ENCODE measurements at regions not wholly inside any gene's neighbourhood (a gene's known extent, or its start where the extent isn't known, plus 50 kb on each side); places are given as distances from the start of the nearest gene placed in this dataset.

DNA sequence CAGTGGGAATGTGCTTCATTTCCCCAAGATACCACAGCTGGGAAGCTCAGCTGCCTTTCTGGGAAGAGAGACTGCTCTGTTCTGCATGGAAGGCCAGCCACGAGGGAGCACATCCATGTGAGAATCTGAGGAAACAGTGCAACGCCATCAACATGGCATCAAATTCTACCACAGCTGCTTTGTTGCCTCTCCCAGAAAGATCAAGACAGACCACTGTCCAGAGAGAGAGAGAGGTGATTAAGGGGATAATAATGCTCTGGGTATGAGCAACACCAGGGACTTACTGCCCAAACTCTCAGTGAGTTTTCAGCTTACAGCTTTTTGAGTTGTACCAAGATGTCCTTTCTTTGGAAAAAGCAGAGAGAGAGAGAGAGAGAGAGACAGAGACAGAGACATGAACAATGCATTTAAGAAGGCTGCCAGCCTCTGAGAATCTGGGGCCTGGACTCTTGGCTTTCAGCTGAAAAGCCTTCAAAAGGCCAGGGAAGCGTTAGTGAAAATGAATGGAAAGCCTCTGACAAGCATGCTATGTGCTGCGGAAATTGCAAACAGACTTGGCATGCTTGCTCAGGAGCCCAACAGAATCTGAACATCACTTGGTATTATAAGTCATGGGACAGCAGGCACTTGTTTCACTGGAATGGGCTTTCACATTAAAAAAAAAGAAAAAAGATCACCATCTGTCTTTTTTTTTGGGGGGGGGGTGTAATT lies 223.1 kb downstream of the MAP2K6 start:
- H3K27ac ChIP-seq (ENCODE audit: low read depth, low read length) = no peak overlapping the region
- no peak overlapping the region for H2AFZ ChIP-seq (ENCODE audit: low read length, unreplicated experiment)
- no peaks in the 10 kb centered on the region for H3K4me1 ChIP-seq (ENCODE audit: control insufficient read depth, insufficient read depth, low read length, unreplicated experiment)
- no peak overlapping the region for H3K4me3 ChIP-seq (ENCODE audit: low read depth, low read length)
- no peaks in the 10 kb centered on the region for H3K27me3 ChIP-seq (ENCODE audit: insufficient read depth, low read length)
- no peaks in the 10 kb centered on the region for H3K79me2 ChIP-seq (ENCODE audit: control insufficient read depth, insufficient read depth, low read length, unreplicated experiment)
- no peaks in the 10 kb centered on the region for H3K36me3 ChIP-seq (ENCODE audit: insufficient read depth, low read length)

DNA sequence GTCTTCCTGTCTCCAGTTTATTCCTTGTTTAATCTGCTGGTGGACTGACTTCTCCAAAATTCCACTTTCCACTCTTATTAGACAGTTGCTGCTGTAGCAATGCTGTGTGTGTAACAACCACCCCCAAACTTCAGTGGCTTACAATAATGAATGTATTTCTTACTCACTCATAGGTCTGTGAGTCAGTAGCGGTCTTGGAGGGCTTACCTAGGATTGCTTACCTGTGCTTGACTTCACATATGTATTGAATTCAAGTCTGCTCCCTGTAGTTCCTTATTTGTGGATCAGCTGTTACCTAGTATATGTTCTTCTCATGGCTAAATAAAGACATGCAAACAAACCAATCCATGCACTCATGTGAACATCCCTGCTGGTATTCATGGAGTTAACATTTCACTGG lies 224.6 kb downstream of the MAP2K6 start:
- Histone ChIP-seq H3K4me1 (ENCODE audit: control insufficient read depth, insufficient read depth, low read length, unreplicated experiment) (no peaks in the 10 kb centered on the region), H3K79me2 (ENCODE audit: control insufficient read depth, insufficient read depth, low read length, unreplicated experiment) (no peaks in the 10 kb centered on the region), H2AFZ (ENCODE audit: low read length, unreplicated experiment) (no peak overlapping the region), H3K36me3 (ENCODE audit: insufficient read depth, low read length) (no peaks in the 10 kb centered on the region), H3K27ac (ENCODE audit: low read depth, low read length) (no peak overlapping the region), H3K27me3 (ENCODE audit: insufficient read depth, low read length) (no peaks in the 10 kb centered on the region), H3K4me3 (ENCODE audit: low read depth, low read length) (no peak overlapping the region)

DNA sequence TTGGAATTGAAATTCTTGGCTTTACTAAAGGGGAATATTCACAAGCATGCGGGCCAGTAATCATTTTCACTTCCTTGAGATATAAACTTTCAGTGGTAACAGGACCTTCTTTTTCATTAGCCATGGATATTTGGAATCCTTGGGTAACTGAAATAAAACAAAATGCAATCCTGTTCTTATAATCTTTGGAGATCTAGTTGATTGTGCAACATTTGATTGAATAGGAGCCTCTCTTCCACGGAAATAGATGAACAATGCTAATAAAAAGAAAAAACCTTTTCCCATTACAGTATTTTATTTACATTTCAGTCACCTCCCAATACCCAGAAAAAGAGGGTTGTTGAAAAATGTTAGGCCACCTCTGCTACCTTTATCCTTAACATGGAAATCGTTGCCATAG lies 225.6 kb downstream of the MAP2K6 start:
- Histone ChIP-seq H3K4me3 (ENCODE audit: low read depth, low read length) (no peak overlapping the region), H2AFZ (ENCODE audit: low read length, unreplicated experiment) (no peak overlapping the region), H3K4me1 (ENCODE audit: control insufficient read depth, insufficient read depth, low read length, unreplicated experiment) (no peaks in the 10 kb centered on the region), H3K27me3 (ENCODE audit: insufficient read depth, low read length) (no peaks in the 10 kb centered on the region), H3K36me3 (ENCODE audit: insufficient read depth, low read length) (no peaks in the 10 kb centered on the region), H3K27ac (ENCODE audit: low read depth, low read length) (no peak overlapping the region), H3K79me2 (ENCODE audit: control insufficient read depth, insufficient read depth, low read length, unreplicated experiment) (no peaks in the 10 kb centered on the region)

DNA sequence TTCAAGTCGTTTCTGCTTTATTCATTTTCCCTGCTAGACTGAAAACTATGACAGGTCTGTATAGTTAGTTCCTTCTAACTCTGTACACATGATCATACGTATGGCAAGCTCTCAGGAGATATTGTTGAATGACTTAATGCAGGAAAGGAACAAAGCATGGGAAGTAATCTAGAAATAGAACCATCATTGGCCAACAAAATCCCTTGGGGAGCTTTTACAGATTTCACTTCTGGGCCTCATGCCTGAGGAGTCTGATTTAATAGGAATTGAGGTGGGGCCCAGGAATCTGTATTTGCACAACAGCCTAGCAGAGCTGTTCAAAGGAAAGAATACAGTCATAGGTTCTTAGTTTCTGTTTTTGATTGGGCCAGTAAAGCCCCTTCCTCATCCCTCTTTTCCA lies 229.2 kb downstream of the MAP2K6 start:
- Histone ChIP-seq H3K27me3 (ENCODE audit: insufficient read depth, low read length) (no peaks in the 10 kb centered on the region), H2AFZ (ENCODE audit: low read length, unreplicated experiment) (no peak overlapping the region), H3K4me3 (ENCODE audit: low read depth, low read length) (no peak overlapping the region), H3K27ac (ENCODE audit: low read depth, low read length) (no peak overlapping the region), H3K79me2 (ENCODE audit: control insufficient read depth, insufficient read depth, low read length, unreplicated experiment) (no peaks in the 10 kb centered on the region), H3K36me3 (ENCODE audit: insufficient read depth, low read length) (no peaks in the 10 kb centered on the region), H3K4me1 (ENCODE audit: control insufficient read depth, insufficient read depth, low read length, unreplicated experiment) (no peaks in the 10 kb centered on the region)

GRCh38 chr17:69646729-69647128 lies 232.2 kb downstream of the MAP2K6 start:
- Histone ChIP-seq H3K79me2 (ENCODE audit: control insufficient read depth, insufficient read depth, low read length, unreplicated experiment) (no peaks in the 10 kb centered on the region), H3K27me3 (ENCODE audit: insufficient read depth, low read length) (no peaks in the 10 kb centered on the region), H3K4me1 (ENCODE audit: control insufficient read depth, insufficient read depth, low read length, unreplicated experiment) (no peaks in the 10 kb centered on the region), H3K27ac (ENCODE audit: low read depth, low read length) (no peak overlapping the region), H3K36me3 (ENCODE audit: insufficient read depth, low read length) (no peaks in the 10 kb centered on the region), H2AFZ (ENCODE audit: low read length, unreplicated experiment) (no peak overlapping the region), H3K4me3 (ENCODE audit: low read depth, low read length) (no peak overlapping the region)

- H3K27me3 ChIP-seq (ENCODE audit: insufficient read depth, low read length) = no peaks in the 10 kb centered on the region
- no peaks in the 10 kb centered on the region for H3K79me2 ChIP-seq (ENCODE audit: control insufficient read depth, insufficient read depth, low read length, unreplicated experiment)
- peaks cover 14% of the 10 kb centered on the region for H3K4me1 ChIP-seq (ENCODE audit: control insufficient read depth, insufficient read depth, low read length, unreplicated experiment)
- H2AFZ ChIP-seq (ENCODE audit: low read length, unreplicated experiment) = no peak overlapping the region
- H3K4me3 ChIP-seq (ENCODE audit: low read depth, low read length) = no peak overlapping the region
- H3K27ac ChIP-seq (ENCODE audit: low read depth, low read length) = no peak overlapping the region
- no peaks in the 10 kb centered on the region for H3K36me3 ChIP-seq (ENCODE audit: insufficient read depth, low read length)
These were observed 236.4 kb downstream of the MAP2K6 start for GRCh38 chr17:69650881-69651280.

DNA sequence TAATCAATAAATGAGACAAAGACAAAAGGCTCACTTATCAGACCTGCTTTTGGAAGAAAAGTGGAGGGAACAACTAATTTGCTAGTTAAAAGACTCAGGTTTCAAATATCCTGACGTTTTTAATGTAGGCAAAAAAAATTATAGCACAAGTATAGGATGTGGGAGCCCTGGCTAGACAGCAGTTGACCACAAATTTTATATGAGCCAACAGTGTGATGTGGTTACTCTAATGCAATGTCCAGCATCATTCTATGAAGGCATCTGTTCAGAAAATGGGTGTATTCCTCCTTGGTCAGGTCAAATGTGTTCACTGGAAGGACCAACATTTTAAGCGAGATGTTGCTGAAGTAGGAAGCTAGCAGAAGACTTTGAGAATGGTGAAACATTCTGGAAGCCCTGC lies 237.4 kb downstream of the MAP2K6 start:
- H3K4me3 ChIP-seq (ENCODE audit: low read depth, low read length) = no peak overlapping the region
- H3K36me3 ChIP-seq (ENCODE audit: insufficient read depth, low read length) = no peaks in the 10 kb centered on the region

GRCh38 chr17:69654981-69655855 lies 240.7 kb downstream of the MAP2K6 start:
- H2AFZ ChIP-seq (ENCODE audit: low read length, unreplicated experiment) = no peak overlapping the region
- peak overlapping the region; percentile 35 for H3K27ac ChIP-seq (ENCODE audit: low read depth, low read length)
- H3K4me3 ChIP-seq (ENCODE audit: low read depth, low read length) = no peak overlapping the region
- no peaks in the 10 kb centered on the region for H3K27me3 ChIP-seq (ENCODE audit: insufficient read depth, low read length)
- H3K36me3 ChIP-seq (ENCODE audit: insufficient read depth, low read length) = no peaks in the 10 kb centered on the region
- H3K79me2 ChIP-seq (ENCODE audit: control insufficient read depth, insufficient read depth, low read length, unreplicated experiment) = no peaks in the 10 kb centered on the region
- peaks cover 14% of the 10 kb centered on the region for H3K4me1 ChIP-seq (ENCODE audit: control insufficient read depth, insufficient read depth, low read length, unreplicated experiment)

More for the DNA sequence above, 237.4 kb downstream of the MAP2K6 start:
- Histone ChIP-seq H2AFZ (ENCODE audit: low read length, unreplicated experiment) (no peak overlapping the region), H3K79me2 (ENCODE audit: control insufficient read depth, insufficient read depth, low read length, unreplicated experiment) (no peaks in the 10 kb centered on the region), H3K27ac (ENCODE audit: low read depth, low read length) (no peak overlapping the region), H3K4me1 (ENCODE audit: control insufficient read depth, insufficient read depth, low read length, unreplicated experiment) (peaks cover 14% of the 10 kb centered on the region), H3K27me3 (ENCODE audit: insufficient read depth, low read length) (no peaks in the 10 kb centered on the region)

DNA sequence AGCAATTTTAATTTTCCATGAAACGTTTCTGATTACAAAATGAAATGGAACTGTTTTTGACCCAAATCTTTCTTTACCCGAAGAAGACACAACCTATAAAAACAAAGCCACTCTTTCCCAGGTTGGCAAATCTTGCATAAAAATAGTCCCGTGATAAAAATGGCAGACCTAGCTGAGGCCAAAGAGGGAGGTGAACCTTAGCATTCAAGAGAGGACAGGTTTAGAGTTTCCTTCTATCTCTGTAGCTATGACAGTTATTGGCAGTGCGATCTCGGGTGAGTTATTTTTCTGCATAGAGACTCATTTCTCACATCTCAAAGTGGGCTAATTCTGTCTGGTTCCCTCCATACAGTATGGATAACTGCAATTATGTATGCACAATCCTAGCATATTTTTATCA lies 241.4 kb downstream of the MAP2K6 start:
- Histone ChIP-seq H3K36me3 (ENCODE audit: insufficient read depth, low read length) (no peaks in the 10 kb centered on the region), H3K4me1 (ENCODE audit: control insufficient read depth, insufficient read depth, low read length, unreplicated experiment) (peaks cover 14% of the 10 kb centered on the region), H3K79me2 (ENCODE audit: control insufficient read depth, insufficient read depth, low read length, unreplicated experiment) (no peaks in the 10 kb centered on the region), H2AFZ (ENCODE audit: low read length, unreplicated experiment) (no peak overlapping the region), H3K27me3 (ENCODE audit: insufficient read depth, low read length) (no peaks in the 10 kb centered on the region), H3K4me3 (ENCODE audit: low read depth, low read length) (no peak overlapping the region), H3K27ac (ENCODE audit: low read depth, low read length) (no peak overlapping the region)

DNA sequence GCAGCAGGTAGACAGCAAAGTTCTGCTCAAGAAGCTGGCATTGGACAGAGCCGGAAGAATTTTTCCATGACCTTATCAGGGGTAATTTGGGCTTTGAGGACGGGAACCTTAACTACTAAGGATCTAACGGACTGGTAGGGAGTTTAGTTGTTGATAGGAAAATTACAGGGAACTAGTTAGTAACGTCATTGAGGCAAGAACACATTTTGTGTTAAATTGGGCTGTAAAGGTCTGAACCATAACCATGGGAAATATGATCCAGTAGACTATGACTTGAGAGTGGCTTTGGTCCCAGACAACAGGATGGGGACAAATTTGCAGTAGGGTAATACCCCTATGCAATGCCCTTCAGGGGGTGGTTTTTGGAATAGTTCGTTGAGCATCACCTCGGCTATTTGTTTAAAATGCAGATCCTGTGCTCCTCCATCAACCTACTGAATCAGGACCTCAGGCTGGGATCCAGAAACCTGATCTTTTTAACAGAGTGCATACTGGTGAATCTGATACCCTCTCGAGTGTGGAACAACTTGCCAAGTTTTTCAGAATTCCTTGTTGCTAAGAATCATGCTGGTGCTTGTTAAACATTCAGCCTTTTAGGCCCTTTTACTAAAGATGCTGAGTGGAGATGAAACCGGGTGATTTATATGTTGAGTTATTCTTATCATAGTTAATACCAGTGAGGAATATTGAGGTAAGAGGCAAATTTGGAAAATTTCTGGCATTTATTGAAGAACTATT lies 255.1 kb downstream of the MAP2K6 start:
- no peak overlapping the region for H2AFZ ChIP-seq (ENCODE audit: low read length, unreplicated experiment)
- no peaks in the 10 kb centered on the region for H3K36me3 ChIP-seq (ENCODE audit: insufficient read depth, low read length)
- no peak overlapping the region for H3K4me3 ChIP-seq (ENCODE audit: low read depth, low read length)
- H3K27me3 ChIP-seq (ENCODE audit: insufficient read depth, low read length) = no peaks in the 10 kb centered on the region
- H3K27ac ChIP-seq (ENCODE audit: low read depth, low read length) = no peak overlapping the region
- H3K79me2 ChIP-seq (ENCODE audit: control insufficient read depth, insufficient read depth, low read length, unreplicated experiment) = no peaks in the 10 kb centered on the region
- H3K4me1 ChIP-seq (ENCODE audit: control insufficient read depth, insufficient read depth, low read length, unreplicated experiment) = peaks cover 9% of the 10 kb centered on the region
